Activated CD8-positive, alpha-beta T cell treated with anti-CD3 and anti-CD28 coated beads for 36 hours (primary cell): ENCODE measurements at regions not wholly inside any gene's neighbourhood (a gene's known extent, or its start where the extent isn't known, plus 50 kb on each side); places are given as distances from the start of the nearest gene placed in this dataset.

Experiments used
- ATAC-seq: fragments of 200-7000 bp; cut with Tn5 transposase; one replicate; pipeline ENCODE4 v1.10.0; 2021; ENCODE audit warnings: mild to moderate bottlenecking, moderate library complexity
- CTCF ChIA-PET: fragments of 350-600 bp; sonication (Branson Sonifier 250); formaldehyde crosslinking; loops from one replicate; lab custom pipeline; 2021; ENCODE audit warnings: antibody characterized with exemption; lab: Charles Lee
- POLR2A ChIA-PET: fragments of 350-600 bp; sonication (Branson Sonifier 250); formaldehyde crosslinking; loops from one replicate; lab custom pipeline; 2021; ENCODE audit warnings: antibody characterized with exemption; lab: Charles Lee
- DNase-seq: peaks from one replicate; pipeline ENCODE4 v3.0.0-alpha.2; 2020
- H3K27ac Mint-ChIP-seq: one replicate; pipeline ENCODE4 v1.8.0; 2021; ENCODE audit warnings: mild to moderate bottlenecking, mixed read lengths
- H3K27me3 Mint-ChIP-seq: one replicate; pipeline ENCODE4 v1.8.0; 2021; ENCODE audit warnings: mixed read lengths
- H3K36me3 Mint-ChIP-seq: one replicate; pipeline ENCODE4 v1.8.0; 2021; ENCODE audit warnings: low read depth, mixed read lengths
- H3K4me1 Mint-ChIP-seq: one replicate; pipeline ENCODE4 v1.8.0; 2021; ENCODE audit warnings: low read depth, mixed read lengths
- H3K4me3 Mint-ChIP-seq: one replicate; pipeline ENCODE4 v1.8.0; 2021; ENCODE audit warnings: mild to moderate bottlenecking, moderate library complexity, mixed read lengths
- H3K9me3 Mint-ChIP-seq: one replicate; pipeline ENCODE4 v1.8.0; 2021; ENCODE audit warnings: mixed read lengths
- intact Hi-C: fragments of 100-400 bp; cut with micrococcal nuclease; formaldehyde crosslinking; loops from one replicate; pipeline ENCODE4 v1.10.0; 2022
- TF ChIP-seq, protein P1 (sequence below): fragments of 200-600 bp; IDR thresholded peaks from one replicate; pipeline ENCODE4 v1.8.0; 2022; ENCODE audit warnings: antibody characterized with exemption, mild to moderate bottlenecking

DNA sequence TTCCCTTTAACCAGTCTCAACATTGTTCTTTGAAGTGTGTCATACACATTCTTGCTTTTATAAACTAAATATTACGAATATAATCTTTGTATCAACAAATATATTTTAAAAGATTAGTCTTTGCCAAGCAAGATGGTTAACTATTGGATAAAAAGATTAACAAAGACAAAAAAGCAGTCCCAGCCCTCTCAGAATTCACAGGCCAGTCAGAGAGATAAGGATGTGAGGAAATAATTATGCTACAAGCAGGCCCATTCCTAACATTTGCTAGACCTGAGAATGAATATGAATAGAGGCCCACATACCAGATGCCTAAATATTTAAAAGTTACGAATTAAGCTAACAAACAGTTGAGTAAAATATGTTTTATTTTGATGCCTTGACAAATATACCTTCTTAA lies 457.7 kb downstream of the CETN3 start:
- Mint-ChIP-seq H3K27ac (no peak overlapping the region), H3K27me3 (no peaks in the 10 kb centered on the region), H3K4me1 (no peaks in the 10 kb centered on the region), H3K36me3 (no peaks in the 10 kb centered on the region), H3K4me3 (no peak overlapping the region), H3K9me3 (no peaks in the 10 kb centered on the region)
- ChIA-PET CTCF (no interaction called here), POLR2A (no interaction called here)
- intact Hi-C loops = no loop called here
- DNase-seq = no peak
- TF ChIP-seq, protein P1, sequence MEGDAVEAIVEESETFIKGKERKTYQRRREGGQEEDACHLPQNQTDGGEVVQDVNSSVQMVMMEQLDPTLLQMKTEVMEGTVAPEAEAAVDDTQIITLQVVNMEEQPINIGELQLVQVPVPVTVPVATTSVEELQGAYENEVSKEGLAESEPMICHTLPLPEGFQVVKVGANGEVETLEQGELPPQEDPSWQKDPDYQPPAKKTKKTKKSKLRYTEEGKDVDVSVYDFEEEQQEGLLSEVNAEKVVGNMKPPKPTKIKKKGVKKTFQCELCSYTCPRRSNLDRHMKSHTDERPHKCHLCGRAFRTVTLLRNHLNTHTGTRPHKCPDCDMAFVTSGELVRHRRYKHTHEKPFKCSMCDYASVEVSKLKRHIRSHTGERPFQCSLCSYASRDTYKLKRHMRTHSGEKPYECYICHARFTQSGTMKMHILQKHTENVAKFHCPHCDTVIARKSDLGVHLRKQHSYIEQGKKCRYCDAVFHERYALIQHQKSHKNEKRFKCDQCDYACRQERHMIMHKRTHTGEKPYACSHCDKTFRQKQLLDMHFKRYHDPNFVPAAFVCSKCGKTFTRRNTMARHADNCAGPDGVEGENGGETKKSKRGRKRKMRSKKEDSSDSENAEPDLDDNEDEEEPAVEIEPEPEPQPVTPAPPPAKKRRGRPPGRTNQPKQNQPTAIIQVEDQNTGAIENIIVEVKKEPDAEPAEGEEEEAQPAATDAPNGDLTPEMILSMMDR = no peak
- ATAC-seq = no peak

DNA sequence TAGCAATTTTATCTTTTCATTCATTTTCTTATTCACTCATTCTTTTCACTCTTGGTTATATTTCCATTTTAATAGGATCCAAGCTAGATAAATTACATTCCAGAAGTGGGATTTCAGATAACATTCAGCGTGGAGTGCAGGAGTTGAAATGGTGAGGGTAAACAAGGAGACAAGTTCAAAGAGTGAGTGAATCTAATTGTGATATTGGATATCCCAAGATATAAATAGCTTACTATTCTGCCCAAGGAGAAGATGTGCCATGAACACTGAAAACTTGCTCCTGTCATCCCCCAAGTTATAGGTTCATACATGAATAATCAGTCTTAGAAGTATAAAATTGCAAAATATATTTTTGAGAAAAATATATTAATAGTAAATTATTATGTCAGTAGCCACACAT lies 459.3 kb downstream of the CETN3 start:
- ChIA-PET POLR2A (no interaction called here), CTCF (no interaction called here)
- Mint-ChIP-seq H3K27me3 (no peaks in the 10 kb centered on the region), H3K9me3 (no peaks in the 10 kb centered on the region), H3K4me3 (no peak overlapping the region), H3K27ac (no peak overlapping the region), H3K4me1 (no peaks in the 10 kb centered on the region), H3K36me3 (no peaks in the 10 kb centered on the region)
- intact Hi-C loops = no loop called here
- DNase-seq (no peak), ATAC-seq (no peak)
- TF ChIP-seq, protein P1 = no peak

DNA sequence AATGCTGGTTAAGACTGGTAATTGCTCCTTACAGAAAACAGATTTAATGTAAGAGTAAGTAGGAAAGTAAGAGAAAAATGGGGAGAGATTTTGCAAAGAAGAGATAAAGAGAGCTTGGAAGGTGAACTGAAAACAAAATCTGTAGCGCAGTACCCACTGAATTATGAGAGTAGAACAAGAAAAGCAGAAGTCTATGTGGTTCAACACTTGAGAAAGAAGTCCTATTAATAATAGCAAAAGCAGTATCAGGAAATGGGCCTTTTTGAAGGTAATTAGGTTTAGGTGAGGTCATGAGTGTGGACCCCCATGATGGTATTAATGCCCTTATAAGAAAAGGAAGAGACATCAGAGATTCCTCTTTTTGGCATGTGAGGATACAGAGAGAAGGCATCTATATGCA lies 460.6 kb downstream of the CETN3 start:
- Mint-ChIP-seq H3K4me1 (no peaks in the 10 kb centered on the region), H3K9me3 (no peaks in the 10 kb centered on the region), H3K36me3 (no peaks in the 10 kb centered on the region), H3K27ac (no peak overlapping the region), H3K27me3 (no peaks in the 10 kb centered on the region), H3K4me3 (no peak overlapping the region)
- ATAC-seq (no peak), DNase-seq (no peak)
- CTCF ChIA-PET = no interaction called here
- intact Hi-C loops = no loop called here
- TF ChIP-seq, protein P1 = no peak
- POLR2A ChIA-PET = no interaction called here

DNA sequence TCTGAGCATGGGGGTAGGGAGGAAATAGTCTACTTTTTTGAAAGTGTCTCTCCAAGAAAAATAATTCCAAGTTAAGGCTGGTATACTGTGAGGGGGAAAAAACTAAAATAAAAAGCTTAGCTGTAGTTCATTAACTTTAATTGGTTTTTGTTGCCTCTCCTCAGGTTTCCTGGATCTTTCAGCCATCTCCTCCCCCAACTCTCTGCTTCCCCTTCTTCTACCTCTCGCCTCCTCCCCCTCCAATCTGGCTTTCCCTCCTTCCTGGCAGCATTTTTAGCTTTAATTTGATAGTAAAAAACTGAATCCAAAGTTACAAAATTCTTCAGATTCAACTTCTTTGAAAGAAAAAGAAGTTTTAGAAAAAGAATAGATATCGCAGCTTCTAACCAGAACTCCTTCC lies 462.6 kb downstream of the CETN3 start:
- ChIA-PET POLR2A (no interaction called here), CTCF (no interaction called here)
- no peak overlapping the region for H3K4me3 Mint-ChIP-seq
- H3K9me3 Mint-ChIP-seq = no peaks in the 10 kb centered on the region
- H3K27ac Mint-ChIP-seq = no peak overlapping the region
- TF ChIP-seq, protein P1 = no peak
- intact Hi-C loops = no loop called here
- DNase-seq (no peak), ATAC-seq (no peak)
- no peaks in the 10 kb centered on the region for H3K27me3 Mint-ChIP-seq
- no peaks in the 10 kb centered on the region for H3K36me3 Mint-ChIP-seq
- H3K4me1 Mint-ChIP-seq = no peaks in the 10 kb centered on the region

DNA sequence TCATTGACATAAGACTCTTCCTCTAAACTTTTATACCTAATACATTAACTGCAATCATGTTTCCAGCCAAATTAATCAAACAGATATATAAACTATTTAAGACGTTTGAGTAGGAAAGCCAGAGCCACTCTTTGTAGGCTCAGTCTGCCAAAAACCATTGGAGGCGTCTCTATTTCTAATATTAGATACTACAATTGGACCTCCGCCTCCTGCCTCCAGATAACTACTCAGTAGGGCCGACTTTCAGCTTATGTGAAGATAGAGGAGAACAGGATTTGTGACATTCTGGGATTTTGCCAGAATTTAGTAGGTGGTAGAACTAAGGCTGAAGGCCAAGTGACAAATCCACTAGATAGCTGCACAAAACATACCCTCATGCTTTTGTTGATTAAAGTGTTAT lies 463.0 kb downstream of the CETN3 start:
- POLR2A ChIA-PET = no interaction called here

More for the DNA sequence above, 463.0 kb downstream of the CETN3 start:
- Mint-ChIP-seq H3K36me3 (no peaks in the 10 kb centered on the region), H3K4me1 (no peaks in the 10 kb centered on the region), H3K27ac (no peak overlapping the region), H3K4me3 (no peak overlapping the region), H3K27me3 (no peaks in the 10 kb centered on the region), H3K9me3 (no peaks in the 10 kb centered on the region)
- CTCF ChIA-PET = no interaction called here
- intact Hi-C loops = no loop called here
- ATAC-seq (no peak), DNase-seq (no peak)
- TF ChIP-seq, protein P1 = no peak
